ELF-1 (cell line): ENCODE measurements at regions not wholly inside any gene's neighbourhood (a gene's known extent, or its start where the extent isn't known, plus 50 kb on each side); places are given as distances from the start of the nearest gene placed in this dataset.

Experiments used
- DNase-seq: peaks from one replicate; pipeline ENCODE4 v3.0.0-alpha.2; 2016; ENCODE audit warnings: low read depth, low spot score

- DNase-seq = no peak
Measured at GRCh38 chr5:4630031-4630430, 510.1 kb upstream of the ADAMTS16 start.

DNA sequence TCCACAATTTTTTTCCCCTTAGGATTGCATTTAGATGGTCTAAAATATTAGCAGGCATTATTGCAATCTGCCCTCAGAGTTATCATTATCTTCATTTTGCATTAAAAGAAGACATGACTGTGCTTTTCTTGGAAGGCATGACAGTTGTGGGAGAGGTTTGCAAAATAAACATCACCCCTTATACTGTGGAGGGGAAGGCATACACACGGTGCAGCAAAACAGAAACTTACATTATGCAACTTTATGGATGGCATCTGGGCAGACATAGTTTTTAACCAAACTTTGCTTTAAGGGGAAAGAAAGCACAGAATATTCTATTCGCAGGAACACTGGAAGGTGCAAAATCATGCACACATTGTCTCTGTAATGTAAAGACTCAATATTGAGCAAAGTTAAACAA lies 505.8 kb upstream of the ADAMTS16 start:
- no peak for DNase-seq

- DNase-seq = no peak
Measured at GRCh38 chr5:4636378-4636777, 503.8 kb upstream of the ADAMTS16 start.

DNA sequence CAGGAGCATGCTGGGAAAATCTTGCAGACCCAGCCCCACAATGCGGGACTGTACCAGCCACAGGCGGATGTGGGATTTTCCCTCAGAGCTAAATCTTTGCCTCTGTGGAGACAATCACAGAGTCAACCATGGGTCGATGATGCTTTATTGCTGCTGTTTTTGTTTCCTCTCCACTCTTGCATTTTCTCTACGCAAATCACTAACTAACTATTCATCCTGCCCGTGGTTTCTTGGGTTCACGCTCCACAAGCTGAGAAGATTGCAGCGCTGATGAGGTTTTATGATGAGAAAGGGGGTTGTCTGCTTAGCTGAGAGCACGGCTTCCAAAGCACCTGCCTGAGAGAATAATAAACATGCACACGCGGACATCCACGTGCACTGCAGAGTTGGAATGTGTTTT lies 500.2 kb upstream of the ADAMTS16 start:
- no peak for DNase-seq

DNA sequence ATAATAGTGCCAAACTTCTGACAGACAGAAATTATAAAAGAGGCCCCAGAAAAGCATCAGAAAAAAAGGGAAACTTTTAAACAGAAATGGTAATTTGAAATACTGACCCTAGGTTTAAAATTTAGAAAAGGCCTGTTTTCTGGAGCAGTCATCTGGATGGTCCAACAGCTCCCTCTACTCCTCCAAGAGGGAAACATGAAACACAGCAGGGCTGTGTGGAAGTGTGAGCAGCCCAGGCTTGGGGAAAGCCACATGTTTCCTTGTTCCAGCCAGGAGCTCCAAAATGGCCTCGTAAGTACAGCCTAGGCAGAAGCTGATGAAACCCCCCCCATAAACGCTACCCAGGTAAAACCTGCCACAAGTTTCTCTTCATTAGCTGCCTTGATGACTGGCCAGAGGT lies 499.3 kb upstream of the ADAMTS16 start:
- DNase-seq = peak; percentile 72

GRCh38 chr5:4642525-4642924 lies 497.6 kb upstream of the ADAMTS16 start:
- DNase-seq = no peak

DNA sequence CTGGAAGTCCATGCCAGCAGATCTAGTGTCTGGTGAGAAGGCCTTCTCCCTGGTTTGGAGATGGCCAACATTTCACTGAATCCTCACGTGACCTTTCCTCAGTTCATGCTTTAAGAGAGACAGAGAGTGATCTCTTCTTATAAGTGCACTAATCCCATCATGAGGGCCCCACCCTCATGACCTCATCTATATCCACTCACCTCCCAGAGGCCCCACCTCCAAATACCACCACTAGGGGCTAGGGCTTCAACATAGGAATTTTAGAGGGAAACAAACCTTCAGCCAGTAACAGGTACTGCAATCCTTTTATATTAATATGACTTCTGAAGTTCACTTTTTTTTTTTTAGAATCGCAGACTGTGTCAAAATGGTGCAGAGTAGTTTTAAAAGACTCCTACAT lies 496.9 kb upstream of the ADAMTS16 start:
- no peak for DNase-seq

- no peak for DNase-seq
Measured at GRCh38 chr5:4643960-4644359, 496.2 kb upstream of the ADAMTS16 start.

GRCh38 chr5:4646715-4647375 lies 493.3 kb upstream of the ADAMTS16 start:
- DNase-seq = no peak

- no peak for DNase-seq
Measured at GRCh38 chr5:4647955-4648354, 492.2 kb upstream of the ADAMTS16 start.

DNA sequence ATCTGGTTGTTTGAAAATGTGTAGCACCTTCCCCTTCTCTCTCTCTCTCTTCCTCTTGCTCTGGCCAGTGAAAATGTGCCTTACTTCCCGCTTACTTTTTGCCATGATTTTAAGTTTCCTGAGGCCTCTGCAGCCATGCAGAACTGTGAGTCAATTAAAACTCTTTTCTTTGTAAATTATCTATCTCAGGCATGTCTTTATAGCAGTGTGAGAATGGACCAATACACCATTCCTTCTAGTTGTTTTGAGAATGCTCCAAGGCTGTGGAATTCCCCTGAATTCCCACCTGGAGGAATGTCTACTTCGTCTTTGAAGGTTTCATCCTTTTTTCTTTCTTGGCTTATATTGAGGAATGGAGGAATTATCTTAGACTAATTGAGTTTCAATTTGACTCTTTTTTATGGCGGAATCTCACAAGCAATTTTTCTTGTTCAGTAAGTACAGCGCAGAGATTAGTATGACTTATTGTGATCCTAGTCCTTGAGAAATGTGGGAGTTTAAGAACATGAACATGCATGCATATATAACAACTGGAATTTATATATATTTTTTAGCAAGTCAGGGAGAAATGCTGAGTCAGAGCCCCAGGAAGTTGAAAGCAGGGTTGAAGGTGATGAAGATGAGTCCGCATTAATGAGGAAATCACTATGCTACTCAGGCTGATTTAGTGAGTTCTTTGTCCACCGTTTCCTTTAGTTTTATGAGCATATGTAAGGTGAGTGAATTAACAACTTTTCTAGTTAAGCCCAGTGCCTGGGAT lies 488.1 kb upstream of the ADAMTS16 start:
- DNase-seq = no peak

DNA sequence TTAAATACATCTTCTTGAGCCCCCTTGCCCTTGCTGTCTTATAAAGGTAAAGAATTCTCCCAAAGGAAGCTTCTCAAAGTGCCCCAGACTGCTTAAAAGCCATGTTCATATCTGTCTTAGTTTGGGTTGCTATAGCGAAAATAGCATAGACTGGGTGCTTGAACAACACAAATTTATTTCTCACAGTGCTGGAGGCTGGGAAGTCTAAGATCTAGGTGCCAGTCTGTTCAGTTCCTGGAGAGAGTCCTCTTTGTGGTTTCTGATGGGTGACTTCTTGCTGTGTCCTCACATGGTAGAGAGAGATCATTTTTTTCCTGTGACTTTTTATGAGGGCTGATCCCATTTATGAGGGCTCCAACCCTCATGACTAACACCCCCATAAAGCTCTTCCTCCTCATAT lies 486.7 kb upstream of the ADAMTS16 start:
- no peak for DNase-seq

DNA sequence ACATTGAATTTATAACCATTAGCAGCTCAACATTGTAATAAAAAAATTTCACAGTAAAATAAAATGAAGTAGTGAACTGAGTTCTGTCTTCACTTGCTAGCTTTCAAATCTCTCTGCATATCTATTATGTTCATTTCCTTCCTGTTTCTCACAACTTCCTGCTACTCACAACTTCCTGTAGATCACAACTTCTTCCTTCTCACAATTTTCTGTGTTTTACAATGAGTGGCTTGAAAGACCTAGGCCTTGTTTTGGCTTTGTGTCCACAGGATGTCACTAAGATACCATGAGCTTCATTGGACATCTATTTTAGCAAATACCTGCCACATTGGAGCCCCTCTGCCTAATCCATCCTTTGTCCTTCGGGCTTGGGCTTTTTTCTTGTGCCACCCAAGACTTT lies 480.3 kb upstream of the ADAMTS16 start:
- DNase-seq = no peak

GRCh38 chr5:4661326-4661725 lies 478.8 kb upstream of the ADAMTS16 start:
- DNase-seq = no peak

DNA sequence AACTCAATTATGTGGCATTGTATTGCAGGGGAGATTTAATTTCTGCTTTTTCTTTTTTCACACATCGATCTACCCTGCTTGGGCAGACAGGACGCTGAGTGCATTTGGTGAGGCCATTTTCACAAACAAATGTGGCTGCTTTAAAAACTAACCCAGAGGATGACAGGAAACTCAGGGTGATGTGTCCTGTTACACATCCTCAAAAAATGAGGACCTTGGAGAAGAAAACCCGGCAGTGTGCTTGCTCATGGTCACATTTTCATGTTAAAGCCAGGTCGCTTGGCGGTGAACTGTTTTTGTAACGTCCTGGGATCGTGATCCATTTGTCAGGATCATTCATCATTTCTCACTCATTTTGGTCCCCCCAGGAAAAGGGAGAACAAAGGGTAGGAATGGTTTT lies 478.3 kb upstream of the ADAMTS16 start:
- no peak for DNase-seq

- no peak for DNase-seq
Measured at GRCh38 chr5:4662756-4663155, 477.4 kb upstream of the ADAMTS16 start.

DNA sequence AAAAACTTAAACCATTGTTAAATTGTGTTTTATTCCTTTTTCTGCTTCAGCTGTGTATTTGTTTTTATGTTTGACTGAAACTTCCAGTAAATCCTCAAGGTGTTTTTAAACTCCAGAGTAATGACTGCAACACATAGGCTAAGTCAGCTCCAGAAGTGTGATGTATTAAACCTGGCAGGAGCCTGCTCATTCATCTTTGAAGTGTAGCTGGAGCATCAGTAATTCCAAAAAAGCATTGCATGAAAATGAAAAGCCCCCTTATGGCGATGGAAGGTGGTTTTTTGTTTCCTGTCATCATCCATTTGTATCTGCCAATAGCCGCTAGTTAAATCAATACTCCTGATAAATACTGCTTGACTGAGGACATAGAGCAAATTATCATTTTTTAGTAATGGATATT lies 474.2 kb upstream of the ADAMTS16 start:
- DNase-seq = no peak

- DNase-seq = no peak
Measured at GRCh38 chr5:4674166-4674565, 466.0 kb upstream of the ADAMTS16 start.

GRCh38 chr5:4676934-4677333 lies 463.2 kb upstream of the ADAMTS16 start:
- no peak for DNase-seq

DNA sequence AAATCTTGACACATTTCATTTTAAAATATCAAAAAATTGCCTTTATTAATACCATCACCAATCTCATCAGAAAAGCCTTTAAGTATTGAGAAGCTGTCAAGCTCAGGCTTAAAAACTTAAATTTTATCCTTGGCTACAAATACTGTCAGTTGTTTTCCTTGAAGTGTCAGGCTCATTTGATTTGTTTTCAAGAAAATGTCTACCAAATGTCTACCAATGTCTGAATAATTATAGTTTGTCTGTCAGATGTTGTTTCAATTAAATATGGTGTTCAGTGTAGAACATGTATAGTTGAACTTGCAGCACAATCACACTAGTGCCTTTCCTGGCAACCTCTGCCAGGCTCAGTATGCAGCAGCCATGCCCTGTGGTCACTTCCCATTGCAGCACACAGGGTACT lies 455.2 kb upstream of the ADAMTS16 start:
- DNase-seq = no peak

GRCh38 chr5:4698596-4698995 lies 441.5 kb upstream of the ADAMTS16 start:
- DNase-seq = no peak

DNA sequence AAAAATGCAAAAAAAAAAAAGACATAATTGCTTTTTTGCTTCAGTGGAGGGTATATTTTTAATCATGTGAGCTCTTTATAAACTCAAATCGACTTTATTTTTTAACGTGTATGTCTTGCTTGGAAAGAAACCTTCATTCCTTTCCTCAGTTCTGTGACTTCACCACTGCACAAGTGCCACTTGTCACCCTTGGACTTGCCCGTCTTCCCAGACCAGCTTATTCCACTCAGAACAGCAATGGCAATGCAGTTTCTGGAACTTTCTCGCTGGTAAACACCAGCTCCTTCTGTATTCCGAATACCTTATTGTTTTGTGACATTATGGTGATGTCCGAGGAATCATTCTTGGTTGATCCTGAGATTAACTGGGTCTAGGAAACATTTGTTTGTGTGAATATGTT lies 440.5 kb upstream of the ADAMTS16 start:
- DNase-seq = no peak

- DNase-seq = peak; percentile 76
Measured at GRCh38 chr5:4700069-4700468, 440.1 kb upstream of the ADAMTS16 start.

DNA sequence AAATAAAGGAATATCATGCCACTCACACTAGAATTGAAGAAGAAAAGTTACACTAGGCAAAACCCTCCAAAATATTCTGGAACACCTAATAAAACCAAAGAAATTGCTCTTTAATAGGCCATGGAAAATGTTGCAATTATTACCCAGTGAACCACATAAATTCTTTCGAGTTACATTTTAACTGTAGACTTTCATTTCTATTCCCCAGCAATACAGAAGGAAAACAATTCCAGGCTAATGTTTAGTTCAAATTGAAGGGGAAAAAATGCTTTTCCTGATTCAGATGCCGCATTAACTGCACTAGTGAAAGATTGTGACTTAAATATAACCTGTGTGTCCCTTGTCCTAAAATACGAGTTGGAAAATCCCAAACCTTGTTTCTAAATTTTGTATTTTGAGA lies 439.3 kb upstream of the ADAMTS16 start:
- DNase-seq = no peak
